ENCODE measurements at regions not wholly inside any gene's neighbourhood (a gene's known extent, or its start where the extent isn't known, plus 50 kb on each side); places are given as distances from the start of the nearest gene placed in this dataset.

DNA sequence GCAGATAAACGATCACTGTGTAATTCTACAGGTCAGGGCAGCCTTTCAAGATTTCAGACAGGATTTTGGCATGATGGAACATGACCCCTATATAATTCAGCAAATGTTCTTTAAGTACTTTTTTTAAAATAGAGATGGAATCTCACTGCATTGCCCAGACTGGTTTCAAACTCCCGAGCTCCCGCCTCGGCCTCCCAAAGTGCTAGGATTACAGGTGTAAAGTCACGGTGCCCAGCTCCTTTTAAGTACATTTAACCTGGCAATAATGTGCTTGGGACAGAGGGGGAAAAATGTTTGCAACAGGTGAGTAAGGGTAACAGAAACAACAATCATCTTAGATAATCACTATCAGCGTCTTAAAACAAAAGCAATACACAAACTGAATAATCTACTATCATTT lies 66.5 kb upstream of the PSMD7 start:
- no peak overlapping the region for H3K4me3 ChIP-seq
- no peaks in the 10 kb centered on the region for H3K9me3 ChIP-seq (replicated peaks; ENCODE audit: control insufficient read depth, insufficient read depth, low read length)
- in situ Hi-C loops (cut with MboI) (no loop called here), intact Hi-C loops (cut with micrococcal nuclease; ENCODE audit: unreplicated experiment) (no loop called here)
- DNase-seq (ENCODE audit: low read depth, low spot score) (no peak), ATAC-seq (no peak), FAIRE-seq (no peak)
- SMC1A ChIA-PET (ENCODE audit: uncharacterized antibody, unreplicated experiment), result no interaction called here
- TF ChIP-seq SP1 (IDR thresholded peaks at IDR 0.05; ENCODE audit: low read depth, low read length) (no peak), NFYB (IDR thresholded peaks at IDR 0.05; ENCODE audit: insufficient read depth, low read depth, low read length) (no peak), FOXK2 (IDR thresholded peaks at IDR 0.05) (no peak), STAT1 (conservative IDR thresholded peaks at IDR 0.05) (no peak), CBX3 (IDR thresholded peaks at IDR 0.05; ENCODE audit: borderline replicate concordance, low read depth) (no peak), ETV6 (conservative IDR thresholded peaks at IDR 0.05 in 1 of 2, IDR thresholded peaks at IDR 0.05 in 1 of 2; ENCODE audit: borderline replicate concordance in 1 of 2, low read depth in 1 of 2) (no peak), GABPA (IDR thresholded peaks at IDR 0.05; ENCODE audit: low read depth) (no peak), ZNF24 (IDR thresholded peaks at IDR 0.05) (no peak), EP300 (IDR thresholded peaks at IDR 0.05; ENCODE audit: borderline replicate concordance in 1 of 2, control insufficient read depth in 1 of 2, low read depth in 2 of 2, low read length in 2 of 2) (no peak), HDGF (IDR thresholded peaks at IDR 0.05) (no peak)
- TF ChIP-seq, protein P1, sequence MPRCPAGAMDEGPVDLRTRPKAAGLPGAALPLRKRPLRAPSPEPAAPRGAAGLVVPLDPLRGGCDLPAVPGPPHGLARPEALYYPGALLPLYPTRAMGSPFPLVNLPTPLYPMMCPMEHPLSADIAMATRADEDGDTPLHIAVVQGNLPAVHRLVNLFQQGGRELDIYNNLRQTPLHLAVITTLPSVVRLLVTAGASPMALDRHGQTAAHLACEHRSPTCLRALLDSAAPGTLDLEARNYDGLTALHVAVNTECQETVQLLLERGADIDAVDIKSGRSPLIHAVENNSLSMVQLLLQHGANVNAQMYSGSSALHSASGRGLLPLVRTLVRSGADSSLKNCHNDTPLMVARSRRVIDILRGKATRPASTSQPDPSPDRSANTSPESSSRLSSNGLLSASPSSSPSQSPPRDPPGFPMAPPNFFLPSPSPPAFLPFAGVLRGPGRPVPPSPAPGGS (IDR thresholded peaks at IDR 0.05; ENCODE audit: borderline replicate concordance, insufficient read depth, low read depth, low read length, poor library complexity, severe bottlenecking), result no peak
- TF ChIP-seq, protein P2, sequence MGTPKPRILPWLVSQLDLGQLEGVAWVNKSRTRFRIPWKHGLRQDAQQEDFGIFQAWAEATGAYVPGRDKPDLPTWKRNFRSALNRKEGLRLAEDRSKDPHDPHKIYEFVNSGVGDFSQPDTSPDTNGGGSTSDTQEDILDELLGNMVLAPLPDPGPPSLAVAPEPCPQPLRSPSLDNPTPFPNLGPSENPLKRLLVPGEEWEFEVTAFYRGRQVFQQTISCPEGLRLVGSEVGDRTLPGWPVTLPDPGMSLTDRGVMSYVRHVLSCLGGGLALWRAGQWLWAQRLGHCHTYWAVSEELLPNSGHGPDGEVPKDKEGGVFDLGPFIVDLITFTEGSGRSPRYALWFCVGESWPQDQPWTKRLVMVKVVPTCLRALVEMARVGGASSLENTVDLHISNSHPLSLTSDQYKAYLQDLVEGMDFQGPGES (IDR thresholded peaks at IDR 0.05), result no peak
- TF ChIP-seq, protein P3, sequence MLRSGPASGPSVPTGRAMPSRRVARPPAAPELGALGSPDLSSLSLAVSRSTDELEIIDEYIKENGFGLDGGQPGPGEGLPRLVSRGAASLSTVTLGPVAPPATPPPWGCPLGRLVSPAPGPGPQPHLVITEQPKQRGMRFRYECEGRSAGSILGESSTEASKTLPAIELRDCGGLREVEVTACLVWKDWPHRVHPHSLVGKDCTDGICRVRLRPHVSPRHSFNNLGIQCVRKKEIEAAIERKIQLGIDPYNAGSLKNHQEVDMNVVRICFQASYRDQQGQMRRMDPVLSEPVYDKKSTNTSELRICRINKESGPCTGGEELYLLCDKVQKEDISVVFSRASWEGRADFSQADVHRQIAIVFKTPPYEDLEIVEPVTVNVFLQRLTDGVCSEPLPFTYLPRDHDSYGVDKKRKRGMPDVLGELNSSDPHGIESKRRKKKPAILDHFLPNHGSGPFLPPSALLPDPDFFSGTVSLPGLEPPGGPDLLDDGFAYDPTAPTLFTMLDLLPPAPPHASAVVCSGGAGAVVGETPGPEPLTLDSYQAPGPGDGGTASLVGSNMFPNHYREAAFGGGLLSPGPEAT (IDR thresholded peaks at IDR 0.05; ENCODE audit: low read depth), result no peak
- TF ChIP-seq, protein P4, sequence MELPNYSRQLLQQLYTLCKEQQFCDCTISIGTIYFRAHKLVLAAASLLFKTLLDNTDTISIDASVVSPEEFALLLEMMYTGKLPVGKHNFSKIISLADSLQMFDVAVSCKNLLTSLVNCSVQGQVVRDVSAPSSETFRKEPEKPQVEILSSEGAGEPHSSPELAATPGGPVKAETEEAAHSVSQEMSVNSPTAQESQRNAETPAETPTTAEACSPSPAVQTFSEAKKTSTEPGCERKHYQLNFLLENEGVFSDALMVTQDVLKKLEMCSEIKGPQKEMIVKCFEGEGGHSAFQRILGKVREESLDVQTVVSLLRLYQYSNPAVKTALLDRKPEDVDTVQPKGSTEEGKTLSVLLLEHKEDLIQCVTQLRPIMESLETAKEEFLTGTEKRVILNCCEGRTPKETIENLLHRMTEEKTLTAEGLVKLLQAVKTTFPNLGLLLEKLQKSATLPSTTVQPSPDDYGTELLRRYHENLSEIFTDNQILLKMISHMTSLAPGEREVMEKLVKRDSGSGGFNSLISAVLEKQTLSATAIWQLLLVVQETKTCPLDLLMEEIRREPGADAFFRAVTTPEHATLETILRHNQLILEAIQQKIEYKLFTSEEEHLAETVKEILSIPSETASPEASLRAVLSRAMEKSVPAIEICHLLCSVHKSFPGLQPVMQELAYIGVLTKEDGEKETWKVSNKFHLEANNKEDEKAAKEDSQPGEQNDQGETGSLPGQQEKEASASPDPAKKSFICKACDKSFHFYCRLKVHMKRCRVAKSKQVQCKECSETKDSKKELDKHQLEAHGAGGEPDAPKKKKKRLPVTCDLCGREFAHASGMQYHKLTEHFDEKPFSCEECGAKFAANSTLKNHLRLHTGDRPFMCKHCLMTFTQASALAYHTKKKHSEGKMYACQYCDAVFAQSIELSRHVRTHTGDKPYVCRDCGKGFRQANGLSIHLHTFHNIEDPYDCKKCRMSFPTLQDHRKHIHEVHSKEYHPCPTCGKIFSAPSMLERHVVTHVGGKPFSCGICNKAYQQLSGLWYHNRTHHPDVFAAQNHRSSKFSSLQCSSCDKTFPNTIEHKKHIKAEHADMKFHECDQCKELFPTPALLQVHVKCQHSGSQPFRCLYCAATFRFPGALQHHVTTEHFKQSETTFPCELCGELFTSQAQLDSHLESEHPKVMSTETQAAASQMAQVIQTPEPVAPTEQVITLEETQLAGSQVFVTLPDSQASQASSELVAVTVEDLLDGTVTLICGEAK (IDR thresholded peaks at IDR 0.05; ENCODE audit: borderline replicate concordance), result no peak
- H3K36me3 ChIP-seq (ENCODE audit: control insufficient read depth in 2 of 2, insufficient read depth in 2 of 2, low read length in 1 of 2), result no peaks in the 10 kb centered on the region
- no peak overlapping the region for H3K9ac ChIP-seq (ENCODE audit: control insufficient read depth, insufficient read depth, low read length)
- H4K20me1 ChIP-seq (ENCODE audit: control insufficient read depth, insufficient read depth), result no peaks in the 10 kb centered on the region
- H3K79me2 ChIP-seq (ENCODE audit: control insufficient read depth, insufficient read depth, low read length), result no peaks in the 10 kb centered on the region
- RAD21 ChIA-PET (ENCODE audit: unreplicated experiment), result no interaction called here
- WGBS (ENCODE audit: insufficient coverage, insufficient replicate concordance, low lambda C conversion rate, missing lambda C conversion rate), result 26% methylated on average over 6 of the region's 6 CpGs
- no peak overlapping the region for H2AFZ ChIP-seq (ENCODE audit: control insufficient read depth, low read depth, low read length)
- H3K4me2 ChIP-seq (ENCODE audit: control insufficient read depth, insufficient read depth), result no peak overlapping the region
- no peaks in the 10 kb centered on the region for H3K27me3 ChIP-seq (replicated peaks in 1 of 2; ENCODE audit: control insufficient read depth in 2 of 2, insufficient read depth in 2 of 2, low read length in 1 of 2)
- BruUV-seq (replicated peaks), result no TSS peak
- CTCF ChIA-PET, result no interaction called here
- POLR2A ChIA-PET, result no interaction called here
- H3K4me1 ChIP-seq (ENCODE audit: control insufficient read depth, insufficient read depth, low read length), result no peaks in the 10 kb centered on the region
- no peak overlapping the region for H3K27ac ChIP-seq (ENCODE audit: control insufficient read depth, insufficient read depth)
